ENCODE measurements at regions not wholly inside any gene's neighbourhood (a gene's known extent, or its start where the extent isn't known, plus 50 kb on each side); places are given as distances from the start of the nearest gene placed in this dataset.

DNA sequence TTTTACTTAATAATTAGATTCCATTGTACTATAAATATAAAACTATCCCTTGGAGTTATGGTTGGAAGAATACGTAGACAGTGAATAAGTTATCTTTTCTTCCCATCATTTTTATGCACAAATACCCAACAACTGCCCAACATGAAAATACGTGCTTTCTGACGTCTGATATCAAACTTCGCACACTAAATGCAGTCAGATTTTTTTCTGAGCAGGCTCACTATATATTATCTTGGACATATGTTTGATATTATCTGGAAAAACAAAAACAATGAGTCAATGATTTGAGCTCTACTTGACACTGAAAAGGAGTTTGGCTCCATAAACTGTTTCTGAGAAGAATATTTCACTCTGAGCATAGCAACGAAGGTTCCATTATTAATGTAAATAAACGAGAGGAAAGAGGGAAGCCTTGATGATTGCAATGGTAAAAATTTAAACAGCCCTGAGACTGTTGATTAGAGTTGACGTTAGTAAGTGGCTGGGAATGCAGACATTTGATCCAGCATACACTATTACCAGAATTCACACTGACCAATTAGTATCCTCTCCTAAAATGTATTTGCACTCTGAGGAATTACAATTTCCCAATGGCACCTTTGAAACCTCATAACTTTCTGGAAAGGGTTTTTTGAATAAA lies 1090.0 kb downstream of the EPHA7 start:
- H3K9me3 Mint-ChIP-seq: no peaks in the 10 kb centered on the region
- Histone ChIP-seq H3K56ac (ENCODE audit: insufficient read length, low read depth, low read length) (no peak overlapping the region), H2AK5ac (ENCODE audit: insufficient read length, low read length) (no peak overlapping the region), H2BK5ac (ENCODE audit: insufficient read length, low read length) (no peak overlapping the region), H3K79me1 (ENCODE audit: insufficient read depth, low read depth, low read length, poor library complexity, severe bottlenecking) (no peaks in the 10 kb centered on the region), H3K23ac (ENCODE audit: insufficient read length, low read depth, low read length) (no peak overlapping the region), H3K9me3 (ENCODE audit: control insufficient read depth, low read depth, low read length) (no peaks in the 10 kb centered on the region), H3T11ph (ENCODE audit: low read length) (no peak overlapping the region), H2BK15ac (ENCODE audit: low read depth, low read length) (no peak overlapping the region), H3K4me1 (ENCODE audit: insufficient read depth, low read length) (no peaks in the 10 kb centered on the region), H3K9ac (ENCODE audit: extremely low read depth, insufficient read length, low read length) (no peak overlapping the region), H3K23me2 (ENCODE audit: insufficient read length, low read depth, low read length, poor library complexity, severe bottlenecking) (no peaks in the 10 kb centered on the region), H4K20me1 (ENCODE audit: control insufficient read depth, insufficient read depth, insufficient read length) (no peaks in the 10 kb centered on the region), H4K5ac (ENCODE audit: insufficient read length, low read depth, low read length) (no peak overlapping the region), H2BK120ac (ENCODE audit: low read depth, low read length, poor library complexity, severe bottlenecking) (no peak overlapping the region), H3K4ac (ENCODE audit: low read depth, low read length) (no peak overlapping the region), H2BK12ac (ENCODE audit: insufficient read length, low read depth, low read length) (no peak overlapping the region), H3K27ac (ENCODE audit: insufficient read length, low read depth, low read length) (no peak overlapping the region), H3K14ac (ENCODE audit: insufficient read depth, low read length) (no peak overlapping the region), H3K27me3 (ENCODE audit: insufficient read depth, low read length) (no peaks in the 10 kb centered on the region), H3K79me2 (ENCODE audit: insufficient read depth, low read length) (no peaks in the 10 kb centered on the region), H2BK20ac (ENCODE audit: low read depth, low read length, poor library complexity, severe bottlenecking) (no peak overlapping the region), H3K18ac (ENCODE audit: insufficient read length, low read depth, low read length) (no peak overlapping the region), H2AFZ (ENCODE audit: low read length) (no peak overlapping the region), H4K8ac (replicated peaks; ENCODE audit: insufficient read length, low read depth, low read length) (no peak overlapping the region), H3K4me2 (ENCODE audit: insufficient read depth, insufficient read length, low read length) (no peak overlapping the region), H4K91ac (ENCODE audit: insufficient read length, low read depth, low read length) (no peak overlapping the region)
- TF ChIP-seq, protein P1, sequence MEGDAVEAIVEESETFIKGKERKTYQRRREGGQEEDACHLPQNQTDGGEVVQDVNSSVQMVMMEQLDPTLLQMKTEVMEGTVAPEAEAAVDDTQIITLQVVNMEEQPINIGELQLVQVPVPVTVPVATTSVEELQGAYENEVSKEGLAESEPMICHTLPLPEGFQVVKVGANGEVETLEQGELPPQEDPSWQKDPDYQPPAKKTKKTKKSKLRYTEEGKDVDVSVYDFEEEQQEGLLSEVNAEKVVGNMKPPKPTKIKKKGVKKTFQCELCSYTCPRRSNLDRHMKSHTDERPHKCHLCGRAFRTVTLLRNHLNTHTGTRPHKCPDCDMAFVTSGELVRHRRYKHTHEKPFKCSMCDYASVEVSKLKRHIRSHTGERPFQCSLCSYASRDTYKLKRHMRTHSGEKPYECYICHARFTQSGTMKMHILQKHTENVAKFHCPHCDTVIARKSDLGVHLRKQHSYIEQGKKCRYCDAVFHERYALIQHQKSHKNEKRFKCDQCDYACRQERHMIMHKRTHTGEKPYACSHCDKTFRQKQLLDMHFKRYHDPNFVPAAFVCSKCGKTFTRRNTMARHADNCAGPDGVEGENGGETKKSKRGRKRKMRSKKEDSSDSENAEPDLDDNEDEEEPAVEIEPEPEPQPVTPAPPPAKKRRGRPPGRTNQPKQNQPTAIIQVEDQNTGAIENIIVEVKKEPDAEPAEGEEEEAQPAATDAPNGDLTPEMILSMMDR (conservative IDR thresholded peaks at IDR 0.05): no peak
- no peak overlapping the region for H3K27ac Mint-ChIP-seq
- H3K4me3 Mint-ChIP-seq: no peak overlapping the region
- H3K4me1 Mint-ChIP-seq: no peaks in the 10 kb centered on the region
- no peaks in the 10 kb centered on the region; the same call in 1 of the 2 replicates for H3K27me3 Mint-ChIP-seq (ENCODE audit: low read depth)
- no peaks in the 10 kb centered on the region for H3K36me3 Mint-ChIP-seq (ENCODE audit: insufficient read depth in 1 of 3, low read depth in 3 of 3)
- no peak for DNase-seq
- no CpG with 5 or more reads among the region's 7 CpGs for WGBS (ENCODE audit: extremely low coverage, insufficient read length, low lambda C conversion rate)

Measured in H9 (cell line).